ENCODE measurements at regions not wholly inside any gene's neighbourhood (a gene's known extent, or its start where the extent isn't known, plus 50 kb on each side); places are given as distances from the start of the nearest gene placed in this dataset.

- peak in 5 of 6 donors; percentile 40 to 68 (median 62) for DNase-seq
- no peak overlapping the region for H3K4me3 ChIP-seq
- H3K9me3 ChIP-seq = no peaks in the 10 kb centered on the region
- peaks cover 0 to 5% (median 0%) of the 10 kb centered on the region in 3 donors for H3K4me1 ChIP-seq
- H3K27ac ChIP-seq = peak overlapping the region in 2 of 4 donors; percentile 36 to 42
- TF ChIP-seq CTCF (IDR thresholded peaks at IDR 0.05) = no peak
- WGBS, 2 donors = 6 to 10% methylated on average over 5 of the region's 5 CpGs
- no peak for FAIRE-seq
- intact Hi-C loops (cut with DNase I) = loop anchor here in 1 of 3 donors (10.0 kb wide), 1 partner anchor 85 kb away; no protein-coding TSS in a partner anchor
- no peaks in the 10 kb centered on the region for H3K36me3 ChIP-seq
- H3K27me3 ChIP-seq = peaks cover 0 to 3% (median 0%) of the 10 kb centered on the region in 4 donors
- ATAC-seq = peak; percentile 20 to 58 (median 34)
These were observed 191.9 kb upstream of the CTAGE1 start for GRCh38 chr18:22609642-22610041.

GRCh38 chr18:22613058-22613690 is 195.5 kb upstream of the CTAGE1 start:
- DNase-seq = peak in 1 of 6 donors; percentile 11
- H3K27me3 ChIP-seq = peaks cover 0 to 3% (median 0%) of the 10 kb centered on the region in 4 donors
- H3K36me3 ChIP-seq = no peaks in the 10 kb centered on the region
- intact Hi-C loops (cut with DNase I) = no loop called here
- WGBS, 2 donors = 40 to 44% methylated on average over 18 of the region's 18 CpGs
- no peak for FAIRE-seq
- H3K27ac ChIP-seq = peak overlapping the region in 1 of 4 donors; percentile 19
- no peak for TF ChIP-seq CTCF (IDR thresholded peaks at IDR 0.05)
- peaks cover 0 to 3% (median 0%) of the 10 kb centered on the region in 3 donors for H3K4me1 ChIP-seq
- ATAC-seq = peak in 3 of 4 donors; percentile 48 to 74 (median 59)
- H3K4me3 ChIP-seq = no peak overlapping the region
- H3K9me3 ChIP-seq = no peaks in the 10 kb centered on the region

DNA sequence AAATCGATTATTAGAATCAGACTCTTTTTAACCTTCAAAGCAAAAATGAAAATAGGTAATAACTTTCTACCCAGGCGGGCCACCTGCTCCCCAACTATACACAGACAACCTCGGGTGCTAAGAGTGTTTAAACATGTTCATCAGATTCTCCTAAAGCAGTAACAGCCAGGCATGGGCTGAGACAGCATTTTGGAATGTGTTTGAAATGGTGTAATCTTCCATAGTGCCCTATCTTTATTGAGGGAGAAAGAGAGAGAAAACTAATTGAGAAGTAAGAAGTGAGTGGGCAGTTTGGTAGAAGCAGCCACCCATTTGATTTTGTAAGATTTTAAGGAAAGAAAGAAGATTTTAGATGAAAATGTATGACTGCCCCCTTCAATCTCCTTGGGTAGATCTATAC is 196.1 kb upstream of the CTAGE1 start:
- Histone ChIP-seq H3K27ac (peak overlapping the region in 1 of 4 donors; percentile 19), H3K9me3 (no peaks in the 10 kb centered on the region), H3K27me3 (peaks cover 0 to 3% (median 0%) of the 10 kb centered on the region in 4 donors), H3K4me1 (peaks cover 0 to 3% (median 0%) of the 10 kb centered on the region in 3 donors), H3K4me3 (no peak overlapping the region), H3K36me3 (no peaks in the 10 kb centered on the region)
- TF ChIP-seq CTCF (IDR thresholded peaks at IDR 0.05) = no peak
- no peak for FAIRE-seq
- WGBS, 2 donors = 53 to 56% methylated on average over 3 of the region's 3 CpGs
- intact Hi-C loops (cut with DNase I) = no loop called here
- no peak for ATAC-seq
- DNase-seq = no peak

DNA sequence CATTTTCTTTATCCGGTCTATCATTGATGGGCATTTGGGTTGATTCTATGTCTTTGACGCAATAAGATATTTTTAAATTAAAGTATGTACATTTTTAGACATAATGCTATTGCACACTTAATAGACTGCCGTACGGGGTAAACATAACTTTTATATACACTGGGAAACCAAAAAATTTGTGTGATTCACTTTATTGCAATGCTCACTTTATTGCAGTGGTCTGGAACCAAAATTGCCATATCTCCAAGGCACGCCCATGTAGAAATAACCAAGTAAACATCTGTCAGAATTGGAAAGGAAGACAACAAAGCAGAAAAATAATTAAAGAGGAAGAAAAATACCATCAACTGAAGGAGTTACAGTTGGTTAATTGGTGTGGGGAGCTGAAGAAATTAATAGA is 205.8 kb upstream of the CTAGE1 start:
- H3K4me3 ChIP-seq = no peak overlapping the region
- H3K36me3 ChIP-seq = no peaks in the 10 kb centered on the region
- FAIRE-seq (no peak), ATAC-seq (no peak), DNase-seq (no peak)
- no peak for TF ChIP-seq CTCF (IDR thresholded peaks at IDR 0.05)
- intact Hi-C loops (cut with DNase I) = no loop called here
- H3K27me3 ChIP-seq = no peaks in the 10 kb centered on the region
- no peak overlapping the region for H3K27ac ChIP-seq
- no peaks in the 10 kb centered on the region for H3K9me3 ChIP-seq
- no peaks in the 10 kb centered on the region for H3K4me1 ChIP-seq
- 82 to 89% methylated on average over 5 of the region's 5 CpGs for WGBS, 2 donors

DNA sequence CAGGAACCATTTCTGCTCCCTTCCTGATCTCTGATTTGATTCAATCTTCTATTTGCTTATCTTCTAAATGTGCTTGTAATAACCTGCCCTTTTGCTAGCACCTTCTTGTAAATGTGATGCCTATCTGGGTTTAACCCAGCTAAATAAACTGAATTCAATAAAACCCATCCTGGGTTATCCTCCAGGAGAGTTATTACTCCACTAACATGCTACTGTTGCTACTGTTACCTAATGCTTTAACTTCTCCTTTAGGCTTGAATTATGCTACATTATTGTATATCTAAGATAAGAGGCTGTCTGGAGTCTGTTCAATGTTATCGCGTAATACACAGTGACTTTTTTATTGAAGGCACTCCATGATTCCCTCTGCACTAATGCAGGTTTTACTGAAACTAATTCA is 206.5 kb upstream of the CTAGE1 start:
- TF ChIP-seq CTCF (IDR thresholded peaks at IDR 0.05) = no peak
- no peaks in the 10 kb centered on the region for H3K27me3 ChIP-seq
- DNase-seq = no peak
- no peaks in the 10 kb centered on the region for H3K9me3 ChIP-seq
- no peaks in the 10 kb centered on the region for H3K4me1 ChIP-seq
- no peaks in the 10 kb centered on the region for H3K36me3 ChIP-seq
- intact Hi-C loops (cut with DNase I) = no loop called here
- no peak overlapping the region for H3K4me3 ChIP-seq
- no peak overlapping the region for H3K27ac ChIP-seq
- WGBS, 2 donors = 58 to 65% methylated on average over 2 of the region's 2 CpGs
- peak; percentile 51 for FAIRE-seq
- no peak for ATAC-seq
